Activated CD8-positive, alpha-beta T cell treated with anti-CD3 and anti-CD28 coated beads for 36 hours (primary cell): ENCODE measurements at regions not wholly inside any gene's neighbourhood (a gene's known extent, or its start where the extent isn't known, plus 50 kb on each side); places are given as distances from the start of the nearest gene placed in this dataset.

Experiments used
- ATAC-seq: fragments of 200-7000 bp; cut with Tn5 transposase; one replicate; pipeline ENCODE4 v1.10.0; 2021; ENCODE audit warnings: mild to moderate bottlenecking, moderate library complexity
- CTCF ChIA-PET: fragments of 350-600 bp; sonication (Branson Sonifier 250); formaldehyde crosslinking; loops from one replicate; lab custom pipeline; 2021; ENCODE audit warnings: antibody characterized with exemption; lab: Charles Lee
- POLR2A ChIA-PET: fragments of 350-600 bp; sonication (Branson Sonifier 250); formaldehyde crosslinking; loops from one replicate; lab custom pipeline; 2021; ENCODE audit warnings: antibody characterized with exemption; lab: Charles Lee
- DNase-seq: peaks from one replicate; pipeline ENCODE4 v3.0.0-alpha.2; 2020
- H3K27ac Mint-ChIP-seq: one replicate; pipeline ENCODE4 v1.8.0; 2021; ENCODE audit warnings: mild to moderate bottlenecking, mixed read lengths
- H3K27me3 Mint-ChIP-seq: one replicate; pipeline ENCODE4 v1.8.0; 2021; ENCODE audit warnings: mixed read lengths
- H3K36me3 Mint-ChIP-seq: one replicate; pipeline ENCODE4 v1.8.0; 2021; ENCODE audit warnings: low read depth, mixed read lengths
- H3K4me1 Mint-ChIP-seq: one replicate; pipeline ENCODE4 v1.8.0; 2021; ENCODE audit warnings: low read depth, mixed read lengths
- H3K4me3 Mint-ChIP-seq: one replicate; pipeline ENCODE4 v1.8.0; 2021; ENCODE audit warnings: mild to moderate bottlenecking, moderate library complexity, mixed read lengths
- H3K9me3 Mint-ChIP-seq: one replicate; pipeline ENCODE4 v1.8.0; 2021; ENCODE audit warnings: mixed read lengths
- CTCF ChIP-seq: fragments of 200-600 bp; IDR thresholded peaks from one replicate; pipeline ENCODE4 v1.8.0; 2022; ENCODE audit warnings: antibody characterized with exemption, mild to moderate bottlenecking
- intact Hi-C: fragments of 100-400 bp; cut with micrococcal nuclease; formaldehyde crosslinking; loops from one replicate; pipeline ENCODE4 v1.10.0; 2022

DNA sequence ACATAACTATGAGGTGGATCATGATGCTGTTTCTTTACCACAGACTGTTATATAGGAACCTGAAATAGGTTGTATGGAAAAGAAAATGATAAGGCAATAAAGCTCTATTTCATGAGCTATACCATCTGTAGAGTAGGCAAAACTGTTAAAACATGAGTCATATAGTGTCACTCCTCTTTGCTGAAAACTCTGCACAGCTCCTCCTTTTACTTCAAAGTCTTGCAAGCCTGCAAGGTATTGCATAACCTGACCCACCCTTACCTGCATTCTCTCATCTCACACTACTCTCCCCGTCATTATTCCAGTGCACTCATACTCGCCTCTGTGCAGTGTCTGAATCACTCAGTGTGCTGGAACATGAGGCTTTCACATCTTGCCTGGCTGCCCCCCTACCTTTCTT, 790.1 kb downstream of the EFNA5 start:
- Mint-ChIP-seq H3K36me3 (no peaks in the 10 kb centered on the region), H3K9me3 (peaks cover 2% of the 10 kb centered on the region), H3K4me3 (no peak overlapping the region), H3K4me1 (no peaks in the 10 kb centered on the region), H3K27ac (no peak overlapping the region), H3K27me3 (no peaks in the 10 kb centered on the region)
- DNase-seq (no peak), ATAC-seq (no peak)
- POLR2A ChIA-PET = interaction anchor here (0.6 kb wide), 1 partner anchor 220 kb away, joined by 3 read pairs; no protein-coding TSS in a partner anchor
- intact Hi-C loops = no loop called here
- CTCF ChIA-PET = no interaction called here
- TF ChIP-seq CTCF = no peak

GRCh38 chr5:106877881-106878280, 792.9 kb downstream of the EFNA5 start:
- no peak for ATAC-seq
- CTCF ChIA-PET = no interaction called here
- no peak overlapping the region for H3K4me3 Mint-ChIP-seq
- TF ChIP-seq CTCF = no peak
- no peaks in the 10 kb centered on the region for H3K27me3 Mint-ChIP-seq
- POLR2A ChIA-PET = no interaction called here
- DNase-seq = no peak
- intact Hi-C loops = no loop called here
- H3K9me3 Mint-ChIP-seq = peaks cover 2% of the 10 kb centered on the region
- H3K36me3 Mint-ChIP-seq = no peaks in the 10 kb centered on the region
- no peak overlapping the region for H3K27ac Mint-ChIP-seq
- no peaks in the 10 kb centered on the region for H3K4me1 Mint-ChIP-seq

GRCh38 chr5:106876665-106877194, 794.0 kb downstream of the EFNA5 start:
- peaks cover 2% of the 10 kb centered on the region for H3K9me3 Mint-ChIP-seq
- H3K4me3 Mint-ChIP-seq = no peak overlapping the region
- TF ChIP-seq CTCF = no peak
- no peaks in the 10 kb centered on the region for H3K27me3 Mint-ChIP-seq
- ChIA-PET POLR2A (no interaction called here), CTCF (no interaction called here)
- no peak overlapping the region for H3K27ac Mint-ChIP-seq
- H3K36me3 Mint-ChIP-seq = no peaks in the 10 kb centered on the region
- intact Hi-C loops = no loop called here
- H3K4me1 Mint-ChIP-seq = no peaks in the 10 kb centered on the region
- ATAC-seq = no peak
- DNase-seq = no peak

DNA sequence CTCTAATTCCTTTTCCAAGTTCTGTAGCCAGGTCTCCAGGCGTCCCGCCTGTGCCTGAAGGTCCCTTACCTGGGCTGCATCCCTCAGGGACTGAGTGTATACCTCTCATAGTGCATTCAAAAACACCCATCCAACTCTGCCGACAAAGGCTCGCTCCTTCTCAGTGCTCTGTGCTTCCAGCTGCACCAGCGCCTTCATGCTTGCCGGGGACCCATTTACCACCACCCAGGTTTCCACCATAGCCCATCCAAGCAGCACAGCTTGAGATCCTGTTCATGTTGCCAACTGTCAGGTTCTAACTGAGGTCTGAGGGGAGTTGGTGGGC, 794.5 kb downstream of the EFNA5 start:
- no peak for ATAC-seq
- no peak overlapping the region for H3K27ac Mint-ChIP-seq
- no peak overlapping the region for H3K4me3 Mint-ChIP-seq
- no peaks in the 10 kb centered on the region for H3K36me3 Mint-ChIP-seq
- peaks cover 2% of the 10 kb centered on the region for H3K9me3 Mint-ChIP-seq
- H3K4me1 Mint-ChIP-seq = no peaks in the 10 kb centered on the region
- ChIA-PET CTCF (interaction anchor here (1.3 kb wide), 1 partner anchor 17 kb away, joined by 3 read pairs; no protein-coding TSS in a partner anchor), POLR2A (no interaction called here)
- no peaks in the 10 kb centered on the region for H3K27me3 Mint-ChIP-seq
- no peak for DNase-seq
- intact Hi-C loops = no loop called here
- TF ChIP-seq CTCF = no peak

DNA sequence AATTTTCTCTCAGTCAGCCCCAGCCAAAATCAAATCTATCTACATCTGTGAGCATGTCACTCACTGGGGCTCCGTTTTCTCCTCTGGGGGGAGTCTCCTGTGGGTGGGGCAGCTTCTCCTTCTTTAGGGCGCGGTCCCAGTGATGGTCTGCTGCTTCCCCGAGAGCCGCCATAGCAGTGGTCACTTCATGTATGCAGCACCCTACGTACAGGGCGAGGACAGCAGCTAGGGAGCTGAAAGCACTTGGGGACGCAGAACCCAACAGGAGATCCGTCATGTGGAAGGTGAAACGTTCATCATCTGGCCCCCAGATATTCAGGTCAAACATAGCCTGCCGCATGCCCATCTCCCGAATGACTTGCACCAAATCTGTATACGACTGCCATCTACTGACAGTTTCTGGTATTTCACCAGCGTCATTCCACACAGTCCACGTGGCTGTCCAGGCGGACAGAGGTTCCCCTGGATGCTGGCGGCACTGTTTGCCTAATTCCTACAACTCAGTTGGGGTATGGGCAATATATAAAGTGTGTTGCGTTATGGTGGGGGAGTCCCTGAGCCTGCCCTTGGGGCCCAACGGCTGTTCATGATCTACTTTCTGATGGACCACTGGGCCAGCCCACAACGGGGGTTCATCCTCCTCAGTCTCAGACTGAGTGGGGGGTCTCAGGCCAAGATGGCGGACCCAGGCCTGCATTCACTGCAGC, 795.0 kb downstream of the EFNA5 start:
- intact Hi-C loops = no loop called here

More for the DNA sequence above, 795.0 kb downstream of the EFNA5 start:
- Mint-ChIP-seq H3K4me3 (no peak overlapping the region), H3K36me3 (no peaks in the 10 kb centered on the region), H3K27me3 (no peaks in the 10 kb centered on the region), H3K4me1 (no peaks in the 10 kb centered on the region), H3K27ac (no peak overlapping the region), H3K9me3 (peaks cover 2% of the 10 kb centered on the region)
- TF ChIP-seq CTCF = peak; percentile 44
- ChIA-PET POLR2A (no interaction called here), CTCF (interaction anchor here (1.3 kb wide), 1 partner anchor 17 kb away, joined by 3 read pairs; no protein-coding TSS in a partner anchor)
- peak; percentile 15 for DNase-seq
- ATAC-seq = no peak
